ENCODE measurements at regions not wholly inside any gene's neighbourhood (a gene's known extent, or its start where the extent isn't known, plus 50 kb on each side); places are given as distances from the start of the nearest gene placed in this dataset.

GRCh38 chr1:198959032-198959431, 320.2 kb downstream of the PTPRC start:
- TF ChIP-seq, protein P1, sequence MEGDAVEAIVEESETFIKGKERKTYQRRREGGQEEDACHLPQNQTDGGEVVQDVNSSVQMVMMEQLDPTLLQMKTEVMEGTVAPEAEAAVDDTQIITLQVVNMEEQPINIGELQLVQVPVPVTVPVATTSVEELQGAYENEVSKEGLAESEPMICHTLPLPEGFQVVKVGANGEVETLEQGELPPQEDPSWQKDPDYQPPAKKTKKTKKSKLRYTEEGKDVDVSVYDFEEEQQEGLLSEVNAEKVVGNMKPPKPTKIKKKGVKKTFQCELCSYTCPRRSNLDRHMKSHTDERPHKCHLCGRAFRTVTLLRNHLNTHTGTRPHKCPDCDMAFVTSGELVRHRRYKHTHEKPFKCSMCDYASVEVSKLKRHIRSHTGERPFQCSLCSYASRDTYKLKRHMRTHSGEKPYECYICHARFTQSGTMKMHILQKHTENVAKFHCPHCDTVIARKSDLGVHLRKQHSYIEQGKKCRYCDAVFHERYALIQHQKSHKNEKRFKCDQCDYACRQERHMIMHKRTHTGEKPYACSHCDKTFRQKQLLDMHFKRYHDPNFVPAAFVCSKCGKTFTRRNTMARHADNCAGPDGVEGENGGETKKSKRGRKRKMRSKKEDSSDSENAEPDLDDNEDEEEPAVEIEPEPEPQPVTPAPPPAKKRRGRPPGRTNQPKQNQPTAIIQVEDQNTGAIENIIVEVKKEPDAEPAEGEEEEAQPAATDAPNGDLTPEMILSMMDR (IDR thresholded peaks at IDR 0.05), result no peak
- TF ChIP-seq POLR2A (IDR thresholded peaks at IDR 0.05), result no peak
